Gastroesophageal sphincter (tissue), 4 donors: ENCODE measurements at regions not wholly inside any gene's neighbourhood (a gene's known extent, or its start where the extent isn't known, plus 50 kb on each side); places are given as distances from the start of the nearest gene placed in this dataset.

Experiments
- ATAC-seq: fragments of 150-250 bp; one replicate; pipeline ENCODE4 v1.9.1; 2016; ENCODE audit warnings: mild to moderate bottlenecking, moderate library complexity
- H3K27ac ChIP-seq, 4 donors: fragments of 200-600 bp; sonication (generic) in 3 of 4; 1 replicate in 3 of 4; 2 replicates in 1 of 4; pipeline ENCODE4 v1.5.1; 2016 to 2019
- H3K27me3 ChIP-seq: fragments of 200-600 bp; sonication (generic); one replicate; pipeline ENCODE4 v1.5.1; 2019
- H3K36me3 ChIP-seq, 2 donors: fragments of 200-600 bp; sonication (generic); one replicate each; pipeline ENCODE4 v1.5.1; 2019; ENCODE audit warnings: control low read depth in 1 of 2
- H3K4me1 ChIP-seq, 3 donors: fragments of 200-600 bp; sonication (generic); 1 replicate in 2 of 3; 2 replicates in 1 of 3; pipeline ENCODE4 v1.5.1; 2016 to 2019; ENCODE audit warnings: control low read depth in 2 of 3
- H3K4me3 ChIP-seq, 2 donors: fragments of 200-600 bp; sonication (generic); one replicate each; pipeline ENCODE4 v1.5.1; 2019; ENCODE audit warnings: mild to moderate bottlenecking in 1 of 2, moderate library complexity in 1 of 2
- H3K9me3 ChIP-seq, 3 donors: fragments of 200-600 bp; sonication (generic); one replicate each; pipeline ENCODE4 v1.5.1; 2017 to 2019; ENCODE audit warnings: control low read depth in 2 of 3
- CTCF ChIP-seq, 4 experiments: fragments of 200-600 bp in 2 of 4; fragments of 450-650 bp in 2 of 4; sonication (generic) in 1 of 4; IDR thresholded peaks; one replicate each; pipeline ENCODE4 v1.5.1; 2017 to 2019; ENCODE audit warnings: antibody characterized with exemption in 4 of 4, mild to moderate bottlenecking in 2 of 4, moderate library complexity in 2 of 4
- EP300 ChIP-seq: sonication (generic); formaldehyde crosslinking; IDR thresholded peaks from one replicate; pipeline ENCODE4 v1.6.1; 2017; ENCODE audit warnings: antibody characterized with exemption, mild to moderate bottlenecking
- POLR2A ChIP-seq, 2 donors: fragments of 450-650 bp; IDR thresholded peaks; one replicate each; pipeline ENCODE4 v1.6.1; 2017; ENCODE audit warnings: antibody characterized with exemption in 2 of 2, mild to moderate bottlenecking in 2 of 2, moderate library complexity in 1 of 2
- POLR2AphosphoS5 ChIP-seq: sonication (generic); formaldehyde crosslinking; IDR thresholded peaks from one replicate; pipeline ENCODE4 v1.6.1; 2017; ENCODE audit warnings: antibody characterized with exemption
- WGBS, 2 donors: methylation state at CpG; one replicate each; pipeline ENCODE4 v1.1.5; 2018; ENCODE audit warnings: low coverage in 1 of 2; 5-methylcytosine and 5-hydroxymethylcytosine counted together

DNA sequence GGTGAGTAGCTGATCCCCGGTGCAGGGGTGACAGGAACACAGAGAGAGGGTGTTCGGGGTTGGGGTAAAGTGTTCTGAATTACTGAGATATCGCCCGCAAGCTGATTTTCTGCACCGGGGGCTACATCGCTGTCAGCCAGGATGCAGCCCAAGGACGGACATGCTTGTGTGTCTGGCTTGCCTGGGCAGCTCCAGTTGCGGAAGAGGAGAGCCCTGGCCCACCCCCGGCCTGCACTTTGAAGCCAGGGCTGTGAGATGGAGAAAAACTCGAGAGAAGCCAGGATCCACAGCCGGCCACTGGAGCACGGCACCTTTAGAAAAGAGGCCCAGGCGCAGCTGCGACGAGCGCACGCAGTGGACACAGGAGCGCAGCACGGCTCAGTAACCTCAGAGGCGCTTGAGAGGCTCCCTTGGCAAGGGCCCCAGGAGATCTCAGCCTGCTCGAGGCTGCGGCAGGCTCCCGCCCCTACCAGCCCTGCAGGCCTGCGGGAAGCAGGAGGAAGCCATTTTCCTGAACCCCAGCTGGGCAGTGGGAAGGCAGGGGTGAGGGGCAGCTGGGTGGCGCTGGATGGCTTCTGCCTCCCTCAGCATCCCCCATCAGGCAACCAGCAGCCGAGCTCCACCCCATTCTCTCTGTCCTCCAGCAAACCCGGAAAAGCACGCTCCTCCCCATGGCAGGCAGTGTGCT, 59.2 kb downstream of the C9orf50 start:
- Histone ChIP-seq H3K9me3 (no peaks in the 10 kb centered on the region), H3K36me3 (no peaks in the 10 kb centered on the region), H3K4me1 (peaks cover 0 to 29% (median 4%) of the 10 kb centered on the region in 3 donors), H3K27me3 (no peaks in the 10 kb centered on the region), H3K27ac (peak overlapping the region in 2 of 4 donors; percentile 33 to 38), H3K4me3 (no peak overlapping the region)
- ATAC-seq = peak; percentile 60
- TF ChIP-seq EP300 = no peak
- TF ChIP-seq POLR2A (IDR thresholded peaks at IDR 0.05) = no peak
- no peak for TF ChIP-seq CTCF (IDR thresholded peaks at IDR 0.05)
- TF ChIP-seq POLR2AphosphoS5 = no peak
- WGBS, 2 donors = 47 to 53% methylated on average over 9 to 10 of the region's 28 CpGs

GRCh38 chr9:129560881-129561306, 60.0 kb downstream of the C9orf50 start:
- Histone ChIP-seq H3K9me3 (no peaks in the 10 kb centered on the region), H3K4me3 (no peak overlapping the region), H3K27ac (no peak overlapping the region), H3K4me1 (peaks cover 0 to 29% (median 4%) of the 10 kb centered on the region in 3 donors), H3K27me3 (no peaks in the 10 kb centered on the region), H3K36me3 (no peaks in the 10 kb centered on the region)
- no peak for TF ChIP-seq CTCF (IDR thresholded peaks at IDR 0.05)
- no peak for TF ChIP-seq POLR2AphosphoS5
- TF ChIP-seq POLR2A (IDR thresholded peaks at IDR 0.05) = no peak
- TF ChIP-seq EP300 = no peak
- ATAC-seq = no peak
- WGBS, 2 donors = 96 to 100% methylated on average over 9 of the region's 13 CpGs

GRCh38 chr9:129559506-129559881, 61.4 kb downstream of the C9orf50 start:
- peaks cover 0 to 29% (median 4%) of the 10 kb centered on the region in 3 donors for H3K4me1 ChIP-seq
- TF ChIP-seq POLR2A (IDR thresholded peaks at IDR 0.05) (no peak), EP300 (no peak), POLR2AphosphoS5 (no peak)
- H3K27me3 ChIP-seq = no peaks in the 10 kb centered on the region
- WGBS, 2 donors = 67 to 100% methylated on average over 1 of the region's 4 CpGs
- H3K9me3 ChIP-seq = no peaks in the 10 kb centered on the region
- H3K27ac ChIP-seq = no peak overlapping the region
- no peak for ATAC-seq
- H3K4me3 ChIP-seq = no peak overlapping the region
- no peaks in the 10 kb centered on the region for H3K36me3 ChIP-seq

DNA sequence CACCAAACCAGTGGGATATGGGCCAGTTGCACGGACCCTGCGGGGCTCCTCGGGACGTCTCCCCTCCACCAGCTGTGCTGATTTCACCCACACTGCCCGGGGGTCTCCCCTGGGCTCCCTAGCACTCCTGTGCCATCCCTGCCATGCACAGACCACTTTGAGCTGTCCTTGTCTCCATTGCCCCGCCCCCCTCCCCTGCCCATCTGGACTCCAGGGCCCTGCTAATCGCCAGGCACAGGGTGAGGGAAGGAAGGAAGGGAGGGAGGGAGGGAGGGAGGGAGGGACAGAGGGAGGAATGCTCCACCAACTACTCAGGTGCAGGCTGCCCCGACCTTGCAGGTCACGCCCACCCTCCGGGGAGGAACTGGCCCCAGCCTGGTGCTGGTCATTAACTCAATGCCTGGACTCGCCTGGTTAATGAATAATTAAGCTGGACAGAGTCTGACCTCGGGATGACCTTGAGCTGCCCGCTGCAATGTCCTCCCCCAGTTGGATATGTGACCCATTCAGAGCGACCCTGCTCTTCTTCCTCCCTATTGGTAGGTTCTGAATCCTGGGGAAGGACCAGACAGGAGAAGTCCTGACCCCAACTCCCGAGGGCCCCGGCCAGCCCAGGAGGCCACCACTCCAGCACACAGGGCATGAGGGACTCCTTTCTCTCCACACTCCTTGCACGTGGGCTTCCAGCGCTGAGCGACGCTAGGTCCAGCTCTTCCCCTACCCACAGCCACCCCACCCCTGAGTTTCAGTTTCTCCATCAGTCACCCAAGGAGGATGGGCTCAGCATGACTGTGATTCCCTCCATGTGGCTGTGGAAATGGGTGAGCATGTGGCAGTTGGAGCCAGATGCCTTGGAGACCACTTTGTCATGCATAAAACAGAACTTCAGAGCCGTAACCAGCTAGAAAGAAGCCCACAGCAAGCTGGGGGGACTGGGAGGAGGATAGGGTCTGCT, 62.1 kb downstream of the C9orf50 start:
- no peaks in the 10 kb centered on the region for H3K27me3 ChIP-seq
- no peak for TF ChIP-seq POLR2A (IDR thresholded peaks at IDR 0.05)
- no peak for TF ChIP-seq EP300
- TF ChIP-seq POLR2AphosphoS5 = no peak
- TF ChIP-seq CTCF (IDR thresholded peaks at IDR 0.05) = no peak
- H3K4me1 ChIP-seq = peaks cover 0 to 29% (median 4%) of the 10 kb centered on the region in 3 donors
- H3K36me3 ChIP-seq = no peaks in the 10 kb centered on the region
- no peak for ATAC-seq
- H3K4me3 ChIP-seq = no peak overlapping the region
- WGBS, 2 donors = 41 to 87% methylated on average over 3 to 6 of the region's 21 CpGs
- H3K9me3 ChIP-seq = no peaks in the 10 kb centered on the region
- H3K27ac ChIP-seq = no peak overlapping the region

DNA sequence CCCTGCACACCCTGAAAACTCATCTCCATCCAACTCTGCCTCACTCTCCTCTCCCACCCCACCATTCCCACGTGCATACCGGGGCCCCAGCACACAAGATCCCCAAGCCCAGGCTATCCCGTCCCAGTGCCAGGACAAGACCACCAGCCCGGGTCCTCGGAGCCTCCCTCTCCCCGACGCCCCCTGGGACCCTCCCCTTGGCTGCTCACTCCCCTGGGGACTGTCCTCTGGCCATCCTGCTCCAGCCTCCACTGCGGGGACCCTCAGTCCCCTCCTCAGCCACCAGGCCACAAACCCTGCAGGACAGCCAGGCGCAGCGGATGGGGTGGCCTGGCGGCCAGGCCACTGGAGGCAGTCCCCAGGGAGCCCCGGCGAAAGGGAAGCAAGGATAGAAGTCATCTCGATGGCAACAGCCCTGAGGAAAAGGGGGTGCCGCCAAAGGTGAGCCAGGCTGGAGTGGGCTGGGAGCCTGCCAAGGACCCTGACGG, 62.8 kb downstream of the C9orf50 start:
- Histone ChIP-seq H3K36me3 (no peaks in the 10 kb centered on the region), H3K27ac (no peak overlapping the region), H3K27me3 (no peaks in the 10 kb centered on the region), H3K9me3 (no peaks in the 10 kb centered on the region), H3K4me3 (no peak overlapping the region), H3K4me1 (peaks cover 0 to 29% (median 4%) of the 10 kb centered on the region in 3 donors)
- no CpG with 5 or more reads among the region's 16 CpGs for WGBS, 2 donors
- TF ChIP-seq CTCF (IDR thresholded peaks at IDR 0.05) (no peak), POLR2A (IDR thresholded peaks at IDR 0.05) (no peak), EP300 (no peak), POLR2AphosphoS5 (no peak)
- ATAC-seq = no peak
